HG03469 (cell line): ENCODE measurements at regions not wholly inside any gene's neighbourhood (a gene's known extent, or its start where the extent isn't known, plus 50 kb on each side); places are given as distances from the start of the nearest gene placed in this dataset.

Experiments
- ATAC-seq: cut with Tn5 transposase; IDR thresholded peaks from one replicate; pipeline ENCODE4 v1.9.1; 2021; ENCODE audit warnings: mild to moderate bottlenecking, moderate library complexity, moderate number of reproducible peaks; ENCODE audit not compliant: unreplicated experiment

GRCh38 chr2:177028296-177028695 lies 184.3 kb upstream of the HNRNPA3 start:
- no peak for ATAC-seq

GRCh38 chr2:177029075-177029474 lies 183.5 kb upstream of the HNRNPA3 start:
- ATAC-seq = no peak

DNA sequence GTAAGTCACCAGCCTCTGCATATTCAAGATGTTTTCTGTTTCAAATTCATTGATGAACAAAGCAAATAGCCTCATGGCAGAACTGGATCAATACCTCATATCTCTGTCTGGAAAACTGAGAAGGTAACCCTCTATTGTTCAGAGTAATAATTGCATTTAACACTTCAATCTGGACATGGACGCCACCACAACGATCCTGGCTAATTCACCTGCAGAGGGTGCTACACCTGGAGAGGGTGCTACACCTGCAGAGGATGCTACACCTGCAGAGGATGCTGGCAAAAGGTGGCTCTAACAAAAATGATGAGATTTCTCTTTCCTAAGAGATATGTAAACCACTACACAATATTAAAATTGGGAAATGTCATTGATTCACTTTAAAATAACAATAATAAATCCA lies 183.1 kb upstream of the HNRNPA3 start:
- ATAC-seq = no peak

DNA sequence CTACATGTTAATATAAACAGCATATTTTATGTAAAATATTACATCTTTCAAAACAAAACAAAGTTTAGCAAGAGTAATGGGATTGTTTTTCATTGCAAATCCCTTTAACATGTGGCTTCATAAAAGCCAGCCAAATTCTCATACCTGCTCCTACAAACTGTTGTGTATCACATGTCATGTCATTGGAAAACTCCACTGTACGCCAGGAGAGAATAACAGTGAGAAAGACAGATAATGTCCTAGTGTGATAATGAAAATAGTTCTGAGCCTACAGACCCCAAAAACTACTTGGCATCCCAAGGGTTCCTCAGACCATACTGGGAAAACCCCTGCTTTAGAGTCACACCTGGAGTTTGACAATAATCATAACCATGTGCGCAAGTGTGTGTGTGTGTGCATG lies 182.7 kb upstream of the HNRNPA3 start:
- no peak for ATAC-seq

GRCh38 chr2:177030451-177031105 lies 182.0 kb upstream of the HNRNPA3 start:
- no peak for ATAC-seq

DNA sequence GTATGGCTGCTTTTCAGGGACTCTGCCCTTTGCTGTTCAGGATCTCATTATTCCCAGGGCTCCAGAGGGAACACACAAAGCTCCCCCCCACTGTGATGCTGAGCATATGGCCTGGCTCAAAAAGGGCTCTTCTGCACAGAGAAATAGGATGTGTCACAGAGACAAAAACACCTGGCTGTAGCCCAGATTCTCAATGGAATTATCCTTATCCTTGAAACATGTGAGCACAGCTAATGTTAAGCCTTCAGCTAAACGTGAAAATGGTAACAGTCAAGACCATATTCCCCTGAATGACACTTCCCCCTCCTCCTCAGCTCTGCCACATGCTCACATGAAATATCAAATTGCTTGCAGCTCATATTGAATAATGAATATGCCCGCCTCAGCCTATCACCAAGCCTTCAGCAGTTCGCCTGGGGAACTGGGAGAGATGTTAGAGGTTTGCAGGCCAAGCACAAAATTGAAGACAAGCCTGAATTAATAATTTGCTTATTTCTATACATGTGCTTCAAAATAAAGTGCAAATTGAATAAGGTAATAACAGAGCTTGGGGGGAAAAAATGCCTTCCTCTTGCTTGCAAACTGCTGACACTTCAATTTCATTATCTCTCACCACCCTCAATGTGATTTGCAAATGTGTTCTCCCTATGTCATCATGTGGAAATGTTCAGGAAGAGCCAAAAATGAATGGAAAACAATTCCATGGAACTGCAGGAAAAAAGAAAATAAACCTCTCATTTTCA lies 181.0 kb upstream of the HNRNPA3 start:
- ATAC-seq = no peak

- ATAC-seq = no peak
These were observed 175.8 kb upstream of the HNRNPA3 start for GRCh38 chr2:177036747-177037146.

DNA sequence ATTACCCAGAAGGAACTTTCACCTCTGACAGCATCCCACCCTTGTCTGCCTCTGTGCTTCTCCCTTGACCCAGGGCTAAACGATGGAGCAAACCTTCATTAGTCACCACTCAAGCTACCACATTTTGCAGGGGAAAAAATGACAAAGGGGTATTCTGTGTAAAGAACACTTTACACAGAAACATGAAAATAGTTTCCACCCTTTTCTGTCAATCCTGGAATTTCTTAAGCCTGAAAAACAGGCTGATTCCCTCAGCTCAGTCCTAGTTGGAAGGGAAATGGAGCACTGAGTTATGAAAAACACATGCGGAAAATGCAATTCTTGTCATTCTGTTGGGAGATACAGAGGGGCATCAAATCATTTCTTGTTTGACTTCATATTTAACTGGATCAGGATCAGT lies 175.0 kb upstream of the HNRNPA3 start:
- no peak for ATAC-seq

- no peak for ATAC-seq
These were observed 173.7 kb upstream of the HNRNPA3 start for GRCh38 chr2:177038787-177039484.

DNA sequence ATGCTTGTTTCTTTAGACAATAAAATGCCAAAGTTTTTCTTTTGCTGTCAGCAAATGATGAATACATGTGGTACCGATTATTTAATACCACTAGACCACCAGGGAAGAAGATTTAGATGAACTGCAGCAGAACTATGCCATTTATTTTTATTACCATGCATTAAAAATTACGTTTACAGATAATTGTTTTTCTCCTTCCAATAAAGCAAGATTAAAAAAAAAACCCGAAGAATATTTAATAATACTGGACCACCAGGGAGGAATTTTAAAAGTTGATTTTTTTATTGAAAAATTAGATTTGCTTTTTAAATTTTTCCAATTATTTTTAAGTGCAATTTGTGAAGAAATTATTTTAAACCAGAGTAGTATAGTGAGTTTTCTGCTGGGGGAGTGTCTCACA lies 170.3 kb upstream of the HNRNPA3 start:
- no peak for ATAC-seq

GRCh38 chr2:177044671-177045070 lies 167.9 kb upstream of the HNRNPA3 start:
- no peak for ATAC-seq

DNA sequence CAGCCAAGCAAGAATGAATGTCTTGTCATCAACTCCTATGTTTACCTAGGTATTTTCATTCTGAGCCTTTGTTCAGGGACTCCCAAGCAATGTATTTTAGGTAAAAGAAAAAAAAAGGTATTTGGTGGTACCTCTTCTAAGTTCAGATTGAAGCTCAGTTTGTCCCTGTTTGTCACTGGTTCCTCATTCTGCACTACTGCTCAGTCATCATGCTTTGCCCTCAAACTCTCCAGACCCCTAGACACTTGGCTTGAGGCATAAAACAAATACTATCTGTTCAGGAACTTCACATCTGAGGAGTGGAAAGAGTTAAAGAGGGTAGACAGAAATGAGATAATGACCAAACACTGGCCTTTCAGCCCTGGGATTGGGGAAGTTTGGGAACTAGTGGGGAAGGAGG lies 163.6 kb upstream of the HNRNPA3 start:
- ATAC-seq = no peak

DNA sequence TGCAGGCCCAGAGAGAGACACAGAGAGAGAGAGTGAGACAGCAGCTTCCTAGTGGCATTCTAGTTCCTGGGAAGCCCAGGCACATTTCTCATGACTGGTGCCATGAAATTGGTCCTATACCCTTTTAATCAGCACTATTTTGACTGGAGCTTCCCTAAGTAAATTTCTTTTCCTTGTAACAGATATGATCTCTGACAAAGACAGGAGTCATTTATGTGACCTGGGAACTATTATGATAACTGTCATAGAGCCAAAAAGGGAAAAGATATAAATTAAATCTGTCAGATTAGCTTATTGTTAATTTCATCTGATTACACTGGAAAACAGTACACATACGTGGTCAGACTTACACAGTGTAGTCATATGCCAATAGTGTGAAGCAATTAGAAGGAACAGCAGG lies 161.3 kb upstream of the HNRNPA3 start:
- no peak for ATAC-seq

- ATAC-seq = no peak
These were observed 160.1 kb upstream of the HNRNPA3 start for GRCh38 chr2:177052471-177052870.

GRCh38 chr2:177053038-177053437 lies 159.6 kb upstream of the HNRNPA3 start:
- ATAC-seq = no peak

GRCh38 chr2:177053716-177054115 lies 158.9 kb upstream of the HNRNPA3 start:
- no peak for ATAC-seq

DNA sequence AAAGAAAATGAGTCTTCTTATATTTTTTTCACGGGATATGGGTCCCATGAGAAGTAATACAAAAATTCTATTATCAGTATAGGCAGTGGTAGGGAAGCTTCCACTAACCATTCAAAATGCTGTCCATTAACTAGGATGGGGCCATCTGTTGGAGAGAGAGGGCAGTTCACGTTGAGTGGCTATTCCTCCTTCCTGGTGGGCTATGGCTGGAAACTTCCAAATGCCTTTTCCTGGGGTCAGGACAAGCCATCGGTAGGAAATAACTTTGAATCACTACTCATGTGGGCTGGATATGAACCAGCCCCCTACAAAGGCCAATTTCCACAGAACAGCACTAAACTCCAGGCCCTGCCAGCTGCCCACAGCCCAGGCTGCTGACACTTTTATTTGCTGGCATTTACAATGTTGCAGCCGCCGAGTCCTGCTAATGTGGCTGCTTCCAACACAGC lies 156.1 kb upstream of the HNRNPA3 start:
- no peak for ATAC-seq

DNA sequence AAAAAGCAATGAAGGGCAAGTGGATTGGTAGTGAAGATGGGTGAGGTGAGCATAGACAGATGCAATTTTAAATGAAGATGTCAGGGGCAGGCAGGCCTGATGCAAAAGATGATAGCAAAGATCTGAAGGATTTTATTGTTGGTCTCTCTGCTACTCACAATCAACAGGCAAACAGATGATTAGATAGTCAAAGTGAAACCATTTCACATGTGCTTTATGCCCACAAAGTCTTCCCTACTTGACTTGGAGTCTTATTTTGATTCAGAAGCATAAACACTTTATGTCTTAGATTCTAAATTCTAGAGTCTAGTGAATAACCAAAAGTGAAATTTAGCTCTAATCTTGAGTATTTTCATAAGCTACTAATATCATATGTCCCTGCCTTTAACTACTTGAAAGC lies 153.8 kb upstream of the HNRNPA3 start:
- peak; percentile 86 for ATAC-seq

DNA sequence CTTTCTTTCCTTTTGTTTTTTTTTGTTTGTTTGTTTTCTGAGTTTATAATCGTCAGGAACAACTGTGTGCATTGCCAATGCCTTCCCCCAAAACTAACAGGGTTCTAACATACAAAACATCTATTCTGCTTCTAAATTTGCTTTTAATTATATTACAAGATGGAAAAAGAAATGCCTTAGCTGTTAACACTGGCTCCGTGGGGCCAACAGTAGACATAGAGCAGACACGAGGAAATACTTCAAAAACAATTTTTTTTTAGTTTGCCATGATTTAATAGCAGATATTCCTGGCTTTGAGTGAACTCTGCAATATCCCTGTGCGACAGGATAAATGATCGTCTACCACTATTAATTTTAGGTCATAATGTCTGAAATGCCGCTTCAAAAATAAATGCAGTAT lies 153.3 kb upstream of the HNRNPA3 start:
- ATAC-seq = no peak

DNA sequence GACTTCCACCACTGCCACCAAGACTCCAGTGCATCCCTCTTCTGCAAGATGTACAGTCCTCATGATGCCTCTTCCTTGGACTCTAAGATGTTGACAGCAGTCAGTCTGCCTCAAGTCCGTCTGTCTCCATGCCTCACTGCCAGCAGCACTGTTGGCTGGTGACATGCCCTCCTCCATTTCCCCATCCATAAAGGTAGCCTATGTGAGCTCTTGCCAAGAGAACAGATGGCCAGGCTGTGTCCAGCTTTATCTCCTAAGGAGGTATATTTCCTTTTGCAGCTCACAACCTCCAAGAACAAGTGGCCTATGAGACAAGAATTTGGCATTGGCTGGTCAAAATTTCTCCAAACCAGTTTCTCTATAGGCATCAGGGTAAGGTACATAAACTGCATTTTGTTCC lies 149.3 kb upstream of the HNRNPA3 start:
- ATAC-seq = no peak

GRCh38 chr2:177064422-177064821 lies 148.2 kb upstream of the HNRNPA3 start:
- no peak for ATAC-seq

DNA sequence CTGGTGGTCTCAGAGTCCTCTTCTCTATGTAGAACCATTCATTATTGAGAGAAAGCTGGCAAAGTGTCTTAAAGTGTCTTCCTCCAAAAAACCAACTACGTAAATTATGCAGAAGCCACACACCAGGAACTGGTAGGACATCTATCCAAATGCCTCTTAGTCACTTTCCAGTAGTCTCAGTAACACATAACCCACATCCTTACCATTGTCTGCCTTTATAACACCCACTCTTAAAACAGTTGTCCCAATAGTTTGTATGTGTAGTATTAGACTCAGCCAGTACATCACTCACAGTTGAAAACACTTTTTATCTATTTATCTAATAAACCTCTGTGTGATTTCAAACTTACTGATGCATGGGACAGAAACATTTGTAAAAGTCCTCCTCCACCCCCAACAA lies 143.6 kb upstream of the HNRNPA3 start:
- no peak for ATAC-seq
